NCI-H2171 (cell line): ENCODE measurements at regions not wholly inside any gene's neighbourhood (a gene's known extent, or its start where the extent isn't known, plus 50 kb on each side); places are given as distances from the start of the nearest gene placed in this dataset.
A peak's percentile ranks its signal among the peaks of the same experiment; 100 is the strongest.
"Not testable (repeated sequence)": the region's sequence is repeated elsewhere in the genome, so short reads cannot be mapped to it uniquely, and the experiment has no call there.

Experiments used
- DNase-seq: peaks from one replicate; lab custom pipeline; 2025; lab: John Stamatoyannopoulos, UW

- DNase-seq, result no peak
Measured at GRCh38 chr2:221997683-221998082, 301.1 kb downstream of the PAX3 start.

DNA sequence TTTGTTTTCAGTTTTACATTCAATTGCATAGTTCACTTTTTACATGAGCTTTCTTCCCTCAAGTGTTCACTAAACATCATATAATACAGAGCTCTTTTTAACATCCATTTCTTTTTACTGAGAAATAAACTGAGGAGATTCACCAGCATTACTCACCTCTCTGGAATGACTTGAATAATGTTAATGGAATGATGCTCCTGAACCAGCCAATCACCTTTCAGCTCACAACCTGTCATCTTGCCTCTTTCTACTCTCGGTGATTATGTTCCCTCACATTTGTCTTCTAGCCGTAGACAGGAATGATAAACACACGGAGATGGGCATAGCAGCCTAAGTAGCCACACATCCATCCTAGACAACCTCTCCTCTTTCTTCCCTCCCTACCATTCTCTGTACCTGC lies 301.7 kb downstream of the PAX3 start:
- DNase-seq, result no peak

GRCh38 chr2:221994926-221995325 lies 303.9 kb downstream of the PAX3 start:
- DNase-seq, result no peak

- not testable (repeated sequence) for DNase-seq
Measured at GRCh38 chr2:221984376-221984775, 314.4 kb downstream of the PAX3 start.

GRCh38 chr2:221981912-221982470 lies 316.8 kb downstream of the PAX3 start:
- no peak for DNase-seq

DNA sequence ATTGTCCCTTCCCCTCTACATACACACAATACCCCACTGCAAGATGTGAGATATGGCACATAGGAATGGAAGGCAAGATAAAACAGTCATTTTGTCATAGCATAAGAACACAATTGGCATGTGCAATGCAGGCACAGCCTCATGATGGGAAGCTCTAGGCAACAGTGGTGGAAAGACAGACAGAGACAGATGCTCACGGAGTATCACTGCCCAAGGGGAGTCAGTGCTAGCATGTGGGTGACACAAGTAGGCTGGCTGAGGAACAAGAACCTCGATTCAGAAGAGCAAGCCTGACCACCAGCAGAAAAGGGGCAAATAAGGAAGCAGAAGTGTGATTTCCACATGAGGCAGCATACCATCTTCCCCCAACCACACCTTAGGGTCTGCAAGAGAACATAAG lies 323.6 kb downstream of the PAX3 start:
- no peak for DNase-seq

DNA sequence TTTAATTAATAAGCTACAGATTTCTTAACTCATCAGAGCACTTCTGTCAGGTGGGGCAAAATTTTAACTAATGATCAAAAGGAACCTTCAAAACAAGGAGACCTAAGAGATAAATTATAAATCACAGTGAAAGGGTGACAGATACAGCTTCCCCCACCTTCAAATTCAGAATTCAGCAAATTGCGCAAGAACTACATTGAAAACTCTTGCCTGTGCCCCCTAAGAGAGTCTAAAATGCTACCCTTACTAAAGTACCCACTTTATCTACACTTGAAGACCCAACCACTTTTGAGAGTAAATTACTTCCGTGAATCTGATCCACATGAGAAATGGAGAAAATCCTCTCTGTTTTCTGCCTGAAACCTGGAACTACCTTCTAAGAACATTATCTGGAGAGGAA lies 324.9 kb downstream of the PAX3 start:
- DNase-seq, result no peak

DNA sequence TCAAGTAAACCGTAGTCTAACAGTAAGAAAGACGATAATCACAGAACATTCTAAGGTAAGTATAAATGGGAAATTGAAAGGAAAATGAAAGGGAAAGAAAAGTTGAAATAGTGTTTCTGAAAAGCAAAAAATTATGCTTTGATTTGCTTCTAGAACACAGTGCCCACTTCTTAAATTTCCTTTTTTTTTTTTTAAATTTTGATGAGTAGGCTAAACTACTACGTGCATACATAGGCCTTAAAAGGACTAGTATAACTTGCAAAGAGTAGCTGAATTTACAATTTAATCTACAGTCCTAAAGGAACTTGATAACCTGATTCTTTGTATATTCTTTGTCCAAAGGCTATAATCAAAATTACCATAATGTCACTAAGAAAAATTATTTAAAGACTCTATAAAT lies 325.3 kb downstream of the PAX3 start:
- no peak for DNase-seq

DNA sequence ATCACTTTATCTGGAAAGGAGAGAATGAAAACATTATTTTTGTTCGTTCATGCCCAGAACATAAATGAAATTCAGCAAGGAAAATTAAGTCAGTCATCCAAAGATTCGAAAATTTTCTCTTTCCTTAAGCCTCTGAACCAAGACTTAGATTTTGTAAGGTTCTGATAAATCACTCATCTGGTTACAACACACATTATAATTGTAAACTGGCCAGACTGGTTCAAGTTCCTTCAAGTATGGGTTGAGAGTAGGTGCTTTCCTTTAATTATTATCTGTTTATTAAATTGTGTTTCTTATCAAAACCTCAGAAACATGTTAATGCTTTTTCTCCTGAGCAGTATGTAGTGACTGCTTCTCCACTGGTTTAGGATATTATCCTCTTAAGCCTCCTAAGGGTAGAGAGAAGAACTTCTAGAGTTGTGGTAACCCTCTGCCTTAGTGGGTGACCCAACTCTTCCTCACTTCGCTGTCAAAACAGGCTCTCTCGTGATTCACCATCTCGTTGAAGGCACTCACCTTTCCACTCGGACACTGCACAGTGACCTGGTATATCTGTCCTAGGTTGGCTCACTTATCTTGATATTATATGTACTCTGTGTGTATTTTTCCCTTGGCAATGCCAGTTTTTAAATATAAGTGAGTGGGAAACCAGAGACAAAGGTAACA lies 325.9 kb downstream of the PAX3 start:
- DNase-seq, result no peak

GRCh38 chr2:221970389-221970788 lies 328.4 kb downstream of the PAX3 start:
- no peak for DNase-seq

GRCh38 chr2:221969830-221970144 lies 329.0 kb downstream of the PAX3 start:
- DNase-seq, result no peak

- DNase-seq, result peak; percentile 44
Measured at GRCh38 chr2:221969087-221969829, 329.5 kb downstream of the PAX3 start.

DNA sequence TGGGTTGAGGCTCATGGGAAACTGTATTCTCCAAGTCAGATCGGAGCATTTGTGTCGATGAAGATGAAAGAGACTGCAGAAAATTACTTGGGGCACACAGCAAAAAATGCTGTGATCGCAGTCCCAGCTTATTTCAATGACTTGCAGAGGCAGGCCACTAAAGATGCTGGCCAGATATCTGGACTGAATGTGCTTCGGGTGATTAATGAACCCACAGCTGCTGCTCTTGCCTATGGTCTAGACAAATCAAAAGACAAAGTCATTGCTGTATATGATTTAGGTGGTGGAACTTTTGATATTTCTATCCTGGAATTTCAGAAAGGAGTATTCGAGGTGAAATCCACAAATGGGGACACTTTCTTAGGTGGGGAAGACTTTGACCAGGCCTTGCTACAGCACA lies 336.6 kb downstream of the PAX3 start:
- DNase-seq, result no peak

GRCh38 chr2:221961561-221961960 lies 337.2 kb downstream of the PAX3 start:
- no peak for DNase-seq

DNA sequence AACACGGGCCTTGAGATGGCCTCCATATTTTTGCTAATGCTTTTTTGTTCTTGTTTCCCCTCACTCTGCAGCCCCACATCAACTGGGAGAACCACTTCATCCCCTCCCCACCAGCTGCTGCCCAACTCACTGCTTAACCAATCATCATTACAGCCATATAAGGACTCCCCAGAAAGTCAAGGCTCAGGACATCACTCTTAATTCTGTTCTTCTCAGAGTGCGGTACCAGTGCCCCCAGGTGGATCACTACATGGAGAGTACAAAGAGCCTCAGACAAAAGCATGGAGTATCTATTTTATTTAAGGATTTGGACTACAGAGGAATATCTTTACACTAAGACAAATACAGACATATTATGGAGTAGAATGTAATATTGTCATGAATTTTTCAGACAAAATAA lies 340.6 kb downstream of the PAX3 start:
- DNase-seq, result no peak

GRCh38 chr2:221948076-221948475 lies 350.7 kb downstream of the PAX3 start:
- DNase-seq, result no peak

- DNase-seq, result not testable (repeated sequence)
Measured at GRCh38 chr2:221944452-221944851, 354.3 kb downstream of the PAX3 start.

DNA sequence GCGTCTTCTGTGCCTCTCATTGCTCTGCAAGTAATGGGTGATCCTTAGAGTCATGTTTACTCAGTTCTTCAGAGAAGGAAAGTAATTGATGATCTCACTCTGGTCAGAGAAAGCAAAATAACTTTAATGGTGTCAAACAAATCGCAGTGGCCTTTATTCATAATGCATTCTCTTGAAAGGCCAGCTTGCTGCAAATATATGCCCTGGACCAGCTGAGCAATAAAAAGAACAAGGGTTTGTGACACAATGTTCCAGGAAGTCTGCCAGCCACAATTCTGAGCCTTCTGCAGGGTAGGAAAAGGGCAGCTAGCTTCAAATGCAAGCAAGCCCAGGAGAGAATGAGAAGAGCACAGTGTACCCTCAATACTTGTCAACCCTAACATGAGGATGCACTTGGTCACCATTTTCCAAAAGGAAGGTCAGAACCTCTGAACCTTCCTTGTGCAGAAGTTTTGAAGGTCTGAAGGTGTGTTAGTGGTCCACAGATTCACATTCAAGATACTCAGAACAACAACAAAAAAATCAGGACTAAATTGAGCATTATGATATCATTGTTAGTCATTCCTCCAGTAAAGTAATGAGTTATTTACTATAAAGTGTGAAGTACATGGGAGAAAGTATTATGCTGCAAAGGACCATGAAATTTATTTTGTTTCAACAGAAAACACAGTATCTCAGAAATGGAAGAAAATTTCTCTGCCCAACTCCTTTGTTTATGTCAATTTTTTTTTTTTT lies 355.6 kb downstream of the PAX3 start:
- DNase-seq, result no peak

GRCh38 chr2:221931251-221931991 lies 359.3 kb upstream of the EPHA4 start:
- DNase-seq, result no peak

DNA sequence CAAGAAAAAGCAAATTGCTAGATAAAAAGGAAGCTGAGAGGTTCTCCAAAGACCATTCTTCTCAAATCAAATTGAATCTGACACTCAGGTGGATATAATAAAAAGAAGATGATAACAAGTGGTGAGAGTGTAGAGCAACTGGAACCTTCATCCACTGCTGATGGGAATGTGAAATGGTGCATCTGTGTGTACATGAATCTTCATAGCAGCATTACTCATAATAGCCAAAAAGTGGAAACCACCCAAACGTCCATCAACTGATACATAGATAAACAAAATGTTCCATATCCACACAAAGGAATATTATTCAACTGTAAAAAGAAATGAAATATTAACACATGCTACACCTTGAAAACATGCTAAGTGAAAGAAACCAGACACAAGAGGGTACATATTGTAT lies 357.2 kb upstream of the EPHA4 start:
- no peak for DNase-seq

- DNase-seq, result no peak
Measured at GRCh38 chr2:221926327-221926726, 354.2 kb upstream of the EPHA4 start.

- DNase-seq, result no peak
Measured at GRCh38 chr2:221924576-221924975, 352.5 kb upstream of the EPHA4 start.
